GM12878 (cell line): ENCODE measurements at regions not wholly inside any gene's neighbourhood (a gene's known extent, or its start where the extent isn't known, plus 50 kb on each side); places are given as distances from the start of the nearest gene placed in this dataset.

Source experiments
- ATAC-seq: fragments of 200-7000 bp; cut with Tn5 transposase; 3 replicates; pipeline ENCODE4 v1.9.1; 2020; ENCODE audit warnings: mild to moderate bottlenecking, moderate library complexity
- BruUV-seq: library from RNA; stranded (reverse); fragments of 400-500 nt; replicated peaks from 2 replicates; lab custom pipeline; 2021; lab: Mats Ljungman, UMichigan
- CTCF ChIA-PET: fragments of 300-600 bp; sonication (Branson Sonifier 250); formaldehyde crosslinking; extraction: SDS; loops from one replicate; lab custom pipeline; 2021; ENCODE audit warnings: inconsistent platforms; lab: Yijun Ruan, JAX
- POLR2A ChIA-PET: fragments of 350-600 bp; formaldehyde crosslinking; extraction: SDS; loops from one replicate; lab custom pipeline; 2021; ENCODE audit warnings: inconsistent platforms; lab: Charles Lee
- RAD21 ChIA-PET: fragments of 300-600 bp; sonication (Branson Sonifier 250); formaldehyde crosslinking; loops from one replicate; lab custom pipeline; 2023; ENCODE audit warnings: antibody characterized with exemption; ENCODE audit not compliant: unreplicated experiment; lab: Charles Lee
- SMC1A ChIA-PET: fragments of 300-600 bp; sonication (Branson Sonifier 250); formaldehyde crosslinking; loops from one replicate; lab custom pipeline; 2023; ENCODE audit not compliant: unreplicated experiment, uncharacterized antibody; lab: Charles Lee
- DNase-seq: peaks from one replicate; pipeline ENCODE4 v3.0.0-alpha.2; 2011; ENCODE audit warnings: low read depth, low spot score
- FAIRE-seq: peaks from 3 replicates; lab custom pipeline; 2011; peaks lifted over from hg19 to GRCh38; lab: Jason Lieb, UNC
- H2AFZ ChIP-seq: 2 replicates; pipeline ENCODE4 v1.6.0; 2011; ENCODE audit warnings: low read depth, low read length, control low read depth; ENCODE audit not compliant: control insufficient read depth
- H3K27ac ChIP-seq: 2 replicates; pipeline ENCODE4 v1.5.1; 2011; ENCODE audit warnings: control low read depth; ENCODE audit not compliant: control insufficient read depth, insufficient read depth
- H3K27me3 ChIP-seq, 2 experiments: replicated peaks in 1 of 2; 2 replicates each; pipeline versions ENCODE4 v1.6.0 to v1.6.1; 2011; ENCODE audit warnings: low read length in 1 of 2; ENCODE audit not compliant: control insufficient read depth in 2 of 2, insufficient read depth in 2 of 2
- H3K36me3 ChIP-seq, 2 experiments: 2 replicates each; pipeline ENCODE4 v1.5.1; 2011; ENCODE audit warnings: low read length in 1 of 2; ENCODE audit not compliant: control insufficient read depth in 2 of 2, insufficient read depth in 2 of 2
- H3K4me1 ChIP-seq: 2 replicates; pipeline ENCODE4 v1.6.1; 2011; ENCODE audit warnings: mild to moderate bottlenecking, low read length, moderate library complexity, mixed read lengths; ENCODE audit not compliant: control insufficient read depth, insufficient read depth
- H3K4me2 ChIP-seq: 2 replicates; pipeline ENCODE4 v1.6.0; 2011; ENCODE audit warnings: control low read depth; ENCODE audit not compliant: control insufficient read depth, insufficient read depth
- H3K4me3 ChIP-seq: fragments of 200-600 bp; sonication (generic); 2 replicates; pipeline ENCODE4 v1.5.1; 2016
- H3K79me2 ChIP-seq: 2 replicates; pipeline ENCODE4 v1.6.0; 2011; ENCODE audit warnings: low read length; ENCODE audit not compliant: control insufficient read depth, insufficient read depth
- H3K9ac ChIP-seq: 2 replicates; pipeline ENCODE4 v1.8.0; 2011; ENCODE audit warnings: low read length, control low read depth, mixed read lengths; ENCODE audit not compliant: control insufficient read depth, insufficient read depth
- H3K9me3 ChIP-seq: replicated peaks from 3 replicates; pipeline ENCODE4 v1.5.1; 2011; ENCODE audit warnings: mild to moderate bottlenecking, low read length; ENCODE audit not compliant: control insufficient read depth, insufficient read depth
- H4K20me1 ChIP-seq: 2 replicates; pipeline ENCODE4 v1.6.0; 2011; ENCODE audit not compliant: control insufficient read depth, insufficient read depth
- ASH2L ChIP-seq: fragments of 300-600, 200-600 bp; sonication (generic); IDR thresholded peaks from 2 replicates; pipeline ENCODE4 v1.6.1; 2017; ENCODE audit warnings: low read depth, mild to moderate bottlenecking, borderline replicate concordance
- CHD2 ChIP-seq: IDR thresholded peaks from 2 replicates; pipeline ENCODE4 v1.6.1; 2011; ENCODE audit warnings: low read depth, low read length, improper control_type of control experiment, borderline replicate concordance
- EGR1 ChIP-seq, 2 experiments: IDR thresholded peaks; 1 replicate in 1 of 2; 2 replicates in 1 of 2; pipeline ENCODE4 v1.6.1; 2011 to 2012; ENCODE audit warnings: low read depth in 2 of 2, low read length in 2 of 2, borderline replicate concordance in 1 of 2, mild to moderate bottlenecking in 1 of 2, moderate library complexity in 1 of 2
- FOXM1 ChIP-seq: IDR thresholded peaks from 2 replicates; pipeline ENCODE4 v1.6.1; 2012; ENCODE audit warnings: low read depth, mild to moderate bottlenecking, inconsistent platforms, low read length, moderate library complexity
- GABPA ChIP-seq: IDR thresholded peaks from 2 replicates; pipeline ENCODE4 v1.6.1; 2014; ENCODE audit warnings: antibody characterized with exemption, low read depth, mild to moderate bottlenecking, inconsistent platforms
- SIN3A ChIP-seq: IDR thresholded peaks from 2 replicates; pipeline ENCODE4 v1.6.1; 2012; ENCODE audit warnings: low read depth, low read length, improper control_type of control experiment
- SMARCA5 ChIP-seq: fragments of 450-650 bp; IDR thresholded peaks from 2 replicates; pipeline ENCODE4 v1.6.1; 2017; ENCODE audit warnings: mild to moderate bottlenecking
- TAF1 ChIP-seq: IDR thresholded peaks from 2 replicates; pipeline ENCODE4 v1.6.1; 2011; ENCODE audit warnings: mild to moderate bottlenecking, low read depth, low read length, borderline replicate concordance
- TBL1XR1 ChIP-seq: IDR thresholded peaks from 2 replicates; pipeline ENCODE4 v1.6.1; 2012; ENCODE audit warnings: low read depth, low read length, improper control_type of control experiment
- WGBS: methylation state at CpG from one replicate; pipeline ENCODE4 v1.1.6; 2016; ENCODE audit warnings: low lambda C conversion rate; ENCODE audit not compliant: insufficient replicate concordance, insufficient coverage; ENCODE audit errors: missing lambda C conversion rate; 5-methylcytosine and 5-hydroxymethylcytosine counted together
- in situ Hi-C: fragments of 300-500 bp; cut with MboI; formaldehyde crosslinking; loops from 9 replicates; pipeline ENCODE4 v1.14.3; 2018; ENCODE audit warnings: mixed read lengths
- intact Hi-C: fragments of 100-400 bp; cut with micrococcal nuclease; formaldehyde crosslinking; loops from one replicate; pipeline ENCODE4 v1.14.2; 2022; ENCODE audit not compliant: unreplicated experiment
- TF ChIP-seq, protein P1 (sequence below): fragments of 450-650 bp; IDR thresholded peaks from 2 replicates; pipeline ENCODE4 v1.6.1; 2018; ENCODE audit warnings: borderline replicate concordance, mild to moderate bottlenecking; ENCODE audit not compliant: partially characterized antibody
- TF ChIP-seq, protein P2 (sequence below): IDR thresholded peaks from 2 replicates; pipeline ENCODE4 v1.6.1; 2012; ENCODE audit warnings: low read depth, low read length, improper control_type of control experiment
- TF ChIP-seq, protein P3 (sequence below): IDR thresholded peaks from 2 replicates; pipeline ENCODE4 v1.6.1; 2012; ENCODE audit warnings: mild to moderate bottlenecking, low read depth, low read length

DNA sequence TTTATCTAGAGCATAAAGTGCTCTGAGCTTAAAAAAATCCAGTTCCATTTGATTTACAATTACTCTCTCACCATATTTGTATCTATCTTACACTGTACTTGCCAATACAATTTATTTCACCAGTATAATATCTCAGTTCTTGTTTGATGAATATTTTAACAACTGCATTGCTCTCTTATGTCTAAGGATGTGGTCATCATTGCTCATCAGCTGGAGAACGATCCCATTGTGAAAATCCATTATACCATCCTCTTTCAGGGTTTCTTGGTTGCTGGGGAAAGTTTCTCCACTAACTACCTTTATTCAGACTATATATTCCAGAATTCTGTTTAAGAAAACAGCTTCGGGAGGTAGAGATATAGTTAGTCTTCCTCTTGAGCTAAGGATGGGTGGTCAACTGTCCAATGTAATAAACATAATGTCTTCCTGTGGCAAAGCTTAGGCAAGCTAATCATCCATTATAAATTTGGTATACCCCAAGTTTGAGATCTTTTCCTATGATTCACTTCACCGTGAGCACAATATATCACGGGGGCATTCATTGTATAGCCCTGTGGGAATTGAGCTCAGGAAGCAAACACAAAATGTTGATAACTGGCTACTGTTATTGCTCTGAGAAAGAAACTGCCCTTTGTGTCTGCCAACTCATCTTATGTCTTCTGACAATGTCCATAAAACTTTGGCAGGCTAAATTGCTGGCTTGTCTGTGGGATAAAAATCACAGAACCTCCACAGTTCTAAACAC is 2361.9 kb downstream of the ARAP2 start:
- TF ChIP-seq GABPA (no peak), CHD2 (no peak), SMARCA5 (no peak), ASH2L (no peak), SIN3A (no peak), EGR1 (IDR thresholded peaks at IDR 0.05; ENCODE audit: borderline replicate concordance in 1 of 2, low read depth in 2 of 2, low read length in 2 of 2) (no peak), TBL1XR1 (no peak), FOXM1 (no peak), TAF1 (no peak)
- TF ChIP-seq, protein P1, sequence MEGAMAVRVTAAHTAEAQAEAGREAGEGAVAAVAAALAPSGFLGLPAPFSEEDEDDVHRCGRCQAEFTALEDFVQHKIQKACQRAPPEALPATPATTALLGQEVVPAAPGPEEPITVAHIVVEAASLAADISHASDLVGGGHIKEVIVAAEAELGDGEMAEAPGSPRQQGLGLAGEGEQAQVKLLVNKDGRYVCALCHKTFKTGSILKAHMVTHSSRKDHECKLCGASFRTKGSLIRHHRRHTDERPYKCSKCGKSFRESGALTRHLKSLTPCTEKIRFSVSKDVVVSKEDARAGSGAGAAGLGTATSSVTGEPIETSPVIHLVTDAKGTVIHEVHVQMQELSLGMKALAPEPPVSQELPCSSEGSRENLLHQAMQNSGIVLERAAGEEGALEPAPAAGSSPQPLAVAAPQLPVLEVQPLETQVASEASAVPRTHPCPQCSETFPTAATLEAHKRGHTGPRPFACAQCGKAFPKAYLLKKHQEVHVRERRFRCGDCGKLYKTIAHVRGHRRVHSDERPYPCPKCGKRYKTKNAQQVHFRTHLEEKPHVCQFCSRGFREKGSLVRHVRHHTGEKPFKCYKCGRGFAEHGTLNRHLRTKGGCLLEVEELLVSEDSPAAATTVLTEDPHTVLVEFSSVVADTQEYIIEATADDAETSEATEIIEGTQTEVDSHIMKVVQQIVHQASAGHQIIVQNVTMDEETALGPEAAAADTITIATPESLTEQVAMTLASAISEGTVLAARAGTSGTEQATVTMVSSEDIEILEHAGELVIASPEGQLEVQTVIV, result no peak
- TF ChIP-seq, protein P2, sequence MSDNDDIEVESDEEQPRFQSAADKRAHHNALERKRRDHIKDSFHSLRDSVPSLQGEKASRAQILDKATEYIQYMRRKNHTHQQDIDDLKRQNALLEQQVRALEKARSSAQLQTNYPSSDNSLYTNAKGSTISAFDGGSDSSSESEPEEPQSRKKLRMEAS, result no peak
- TF ChIP-seq, protein P3, sequence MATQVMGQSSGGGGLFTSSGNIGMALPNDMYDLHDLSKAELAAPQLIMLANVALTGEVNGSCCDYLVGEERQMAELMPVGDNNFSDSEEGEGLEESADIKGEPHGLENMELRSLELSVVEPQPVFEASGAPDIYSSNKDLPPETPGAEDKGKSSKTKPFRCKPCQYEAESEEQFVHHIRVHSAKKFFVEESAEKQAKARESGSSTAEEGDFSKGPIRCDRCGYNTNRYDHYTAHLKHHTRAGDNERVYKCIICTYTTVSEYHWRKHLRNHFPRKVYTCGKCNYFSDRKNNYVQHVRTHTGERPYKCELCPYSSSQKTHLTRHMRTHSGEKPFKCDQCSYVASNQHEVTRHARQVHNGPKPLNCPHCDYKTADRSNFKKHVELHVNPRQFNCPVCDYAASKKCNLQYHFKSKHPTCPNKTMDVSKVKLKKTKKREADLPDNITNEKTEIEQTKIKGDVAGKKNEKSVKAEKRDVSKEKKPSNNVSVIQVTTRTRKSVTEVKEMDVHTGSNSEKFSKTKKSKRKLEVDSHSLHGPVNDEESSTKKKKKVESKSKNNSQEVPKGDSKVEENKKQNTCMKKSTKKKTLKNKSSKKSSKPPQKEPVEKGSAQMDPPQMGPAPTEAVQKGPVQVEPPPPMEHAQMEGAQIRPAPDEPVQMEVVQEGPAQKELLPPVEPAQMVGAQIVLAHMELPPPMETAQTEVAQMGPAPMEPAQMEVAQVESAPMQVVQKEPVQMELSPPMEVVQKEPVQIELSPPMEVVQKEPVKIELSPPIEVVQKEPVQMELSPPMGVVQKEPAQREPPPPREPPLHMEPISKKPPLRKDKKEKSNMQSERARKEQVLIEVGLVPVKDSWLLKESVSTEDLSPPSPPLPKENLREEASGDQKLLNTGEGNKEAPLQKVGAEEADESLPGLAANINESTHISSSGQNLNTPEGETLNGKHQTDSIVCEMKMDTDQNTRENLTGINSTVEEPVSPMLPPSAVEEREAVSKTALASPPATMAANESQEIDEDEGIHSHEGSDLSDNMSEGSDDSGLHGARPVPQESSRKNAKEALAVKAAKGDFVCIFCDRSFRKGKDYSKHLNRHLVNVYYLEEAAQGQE, result no peak
- TF ChIP-seq, all 136 proteins: peak for 0
- intact Hi-C loops, result no loop called here
- Histone ChIP-seq H2AFZ (no peak overlapping the region), H3K4me3 (no peak overlapping the region), H3K4me2 (no peak overlapping the region), H3K9me3 (no peaks in the 10 kb centered on the region), H3K9ac (no peak overlapping the region), H4K20me1 (no peaks in the 10 kb centered on the region), H3K4me1 (no peaks in the 10 kb centered on the region), H3K27me3 (no peaks in the 10 kb centered on the region), H3K79me2 (no peaks in the 10 kb centered on the region), H3K27ac (no peak overlapping the region), H3K36me3 (no peaks in the 10 kb centered on the region)
- in situ Hi-C loops, result no loop called here
- RAD21 ChIA-PET, result no interaction called here
- CTCF ChIA-PET, result no interaction called here
- POLR2A ChIA-PET, result no interaction called here
- SMC1A ChIA-PET, result no interaction called here
- BruUV-seq, result no TSS peak
- ATAC-seq, result no peak
- 29% methylated on average over 4 of the region's 4 CpGs for WGBS
- no peak for DNase-seq
- FAIRE-seq, result no peak
